C4-2B (cell line): ENCODE measurements at regions not wholly inside any gene's neighbourhood (a gene's known extent, or its start where the extent isn't known, plus 50 kb on each side); places are given as distances from the start of the nearest gene placed in this dataset.

Experiments
- ZFX ChIP-seq: fragments of 450-650 bp; IDR thresholded peaks from 2 replicates; pipeline ENCODE4 v1.6.1; 2017
- TF ChIP-seq, protein P1 (sequence below): fragments of 450-650 bp; conservative IDR thresholded peaks from 2 replicates; pipeline ENCODE4 v1.5.1; 2017; ENCODE audit warnings: mild to moderate bottlenecking

DNA sequence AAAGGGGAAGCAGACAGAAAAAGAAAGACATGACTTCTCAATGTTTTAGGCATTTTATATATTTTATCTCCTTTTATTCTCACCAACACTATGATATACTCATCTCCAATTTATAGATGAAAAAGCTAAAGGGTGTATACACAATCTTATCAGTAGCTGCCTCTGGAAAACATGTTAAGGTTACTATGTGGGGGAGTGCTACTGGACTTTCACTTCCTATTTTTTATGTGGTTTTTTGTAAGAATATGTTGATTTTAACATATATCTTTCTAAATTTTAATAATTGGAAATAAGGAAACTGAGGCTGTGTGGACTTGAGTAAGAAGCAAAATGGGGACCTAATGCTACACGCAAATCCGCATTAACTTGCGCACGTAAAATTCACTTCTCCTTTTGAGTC lies 99.6 kb upstream of the PDE3A start:
- TF ChIP-seq, protein P1, sequence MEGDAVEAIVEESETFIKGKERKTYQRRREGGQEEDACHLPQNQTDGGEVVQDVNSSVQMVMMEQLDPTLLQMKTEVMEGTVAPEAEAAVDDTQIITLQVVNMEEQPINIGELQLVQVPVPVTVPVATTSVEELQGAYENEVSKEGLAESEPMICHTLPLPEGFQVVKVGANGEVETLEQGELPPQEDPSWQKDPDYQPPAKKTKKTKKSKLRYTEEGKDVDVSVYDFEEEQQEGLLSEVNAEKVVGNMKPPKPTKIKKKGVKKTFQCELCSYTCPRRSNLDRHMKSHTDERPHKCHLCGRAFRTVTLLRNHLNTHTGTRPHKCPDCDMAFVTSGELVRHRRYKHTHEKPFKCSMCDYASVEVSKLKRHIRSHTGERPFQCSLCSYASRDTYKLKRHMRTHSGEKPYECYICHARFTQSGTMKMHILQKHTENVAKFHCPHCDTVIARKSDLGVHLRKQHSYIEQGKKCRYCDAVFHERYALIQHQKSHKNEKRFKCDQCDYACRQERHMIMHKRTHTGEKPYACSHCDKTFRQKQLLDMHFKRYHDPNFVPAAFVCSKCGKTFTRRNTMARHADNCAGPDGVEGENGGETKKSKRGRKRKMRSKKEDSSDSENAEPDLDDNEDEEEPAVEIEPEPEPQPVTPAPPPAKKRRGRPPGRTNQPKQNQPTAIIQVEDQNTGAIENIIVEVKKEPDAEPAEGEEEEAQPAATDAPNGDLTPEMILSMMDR: no peak
- no peak for TF ChIP-seq ZFX
